GM21786 (cell line): ENCODE measurements at regions not wholly inside any gene's neighbourhood (a gene's known extent, or its start where the extent isn't known, plus 50 kb on each side); places are given as distances from the start of the nearest gene placed in this dataset.

Experiments
- ATAC-seq: cut with Tn5 transposase; IDR thresholded peaks from one replicate; pipeline ENCODE4 v1.9.1; 2021; ENCODE audit not compliant: unreplicated experiment

DNA sequence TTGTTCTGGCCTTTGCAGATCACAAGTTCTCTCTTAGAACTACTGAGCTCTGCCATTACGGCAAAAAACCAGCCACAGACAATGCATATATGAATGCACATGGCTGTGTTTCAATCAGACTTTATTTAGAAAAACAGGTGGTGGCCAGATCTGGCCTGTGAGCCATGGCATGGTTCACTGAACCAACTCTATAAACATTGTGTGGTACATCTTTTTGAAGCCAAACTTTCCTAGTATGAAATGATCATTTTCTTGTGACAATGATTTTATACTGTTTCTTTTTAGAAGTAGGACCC, 65.9 kb upstream of the AMZ2 start:
- ATAC-seq = peak; percentile 55

DNA sequence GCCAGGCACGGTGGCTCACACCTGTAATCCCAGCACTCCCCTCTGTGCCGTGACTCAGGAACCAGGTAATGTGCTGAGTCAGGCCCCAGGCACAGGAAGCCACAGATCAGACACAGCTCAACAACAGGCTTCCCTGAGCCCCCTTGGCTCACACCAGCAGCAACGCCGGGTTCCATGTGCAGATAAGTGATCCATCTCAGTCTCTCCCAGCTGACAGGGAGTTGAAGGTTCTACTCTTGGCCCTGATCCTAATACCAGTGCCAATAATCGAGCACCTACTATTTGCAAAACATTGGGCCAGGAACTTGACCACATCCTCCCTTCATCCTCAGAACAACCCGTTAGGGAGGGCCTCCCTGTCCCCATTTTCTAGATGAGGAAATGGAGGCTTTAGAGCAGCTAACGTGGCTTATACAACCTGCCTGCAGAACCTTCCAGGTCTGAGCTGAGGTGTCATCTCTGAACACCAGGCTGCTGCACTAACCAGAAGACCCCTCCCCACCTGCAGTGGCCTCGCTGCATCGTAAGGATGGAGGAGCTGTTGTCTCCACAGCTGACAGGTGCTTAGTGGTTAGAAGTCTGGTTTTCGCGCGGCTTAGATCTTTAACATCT, 64.8 kb upstream of the AMZ2 start:
- peak; percentile 27 for ATAC-seq

DNA sequence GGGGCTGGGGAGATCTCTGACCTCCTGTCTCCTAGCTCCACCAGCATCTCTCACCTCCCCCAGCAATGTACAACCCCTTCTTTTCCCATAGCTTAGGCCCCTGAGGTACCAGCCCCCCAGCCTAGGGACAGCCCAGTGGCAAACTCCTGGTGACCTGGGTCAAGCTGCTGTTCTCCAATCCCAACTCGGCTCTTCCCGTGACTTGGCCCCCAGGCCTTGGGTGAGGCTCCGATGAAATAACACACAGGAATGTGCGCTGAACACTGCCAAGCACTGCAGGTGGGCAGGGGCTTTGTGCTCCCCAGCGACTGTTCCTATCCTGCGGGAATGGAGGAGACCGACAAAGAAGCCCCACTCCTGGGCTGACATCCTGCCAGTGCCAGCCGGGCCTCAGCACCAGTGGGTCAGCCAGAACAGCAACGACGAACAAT, 63.7 kb upstream of the AMZ2 start:
- no peak for ATAC-seq

DNA sequence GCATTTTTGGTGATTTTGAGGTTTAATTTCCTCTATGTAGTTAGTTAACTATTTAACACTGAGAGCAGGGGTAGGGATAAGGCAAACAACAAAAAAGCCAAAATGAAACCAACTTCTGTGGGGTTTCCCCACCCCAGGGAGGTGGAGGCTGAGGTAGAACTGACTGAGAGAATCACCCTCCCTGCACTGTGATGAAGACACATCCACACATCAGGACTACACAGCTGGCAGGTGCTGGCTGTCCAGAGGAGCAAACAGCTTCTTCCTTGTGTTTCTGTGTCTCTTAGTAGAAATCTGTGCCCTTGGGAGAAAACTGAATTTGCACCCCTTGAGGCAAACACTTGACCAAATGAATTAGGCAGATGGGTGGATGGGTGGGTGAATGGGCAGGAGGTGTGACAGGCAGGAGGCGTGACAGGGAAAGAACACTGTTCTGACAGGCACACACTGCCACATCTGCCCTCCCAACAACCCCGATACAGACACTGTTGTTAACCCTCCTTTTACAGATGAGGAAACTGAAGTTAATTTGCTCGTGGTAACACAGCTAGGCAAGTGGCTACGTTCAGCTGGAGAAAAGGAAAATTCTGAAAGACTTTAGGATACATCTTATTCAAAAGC, 62.9 kb upstream of the AMZ2 start:
- ATAC-seq = peak; percentile 52

DNA sequence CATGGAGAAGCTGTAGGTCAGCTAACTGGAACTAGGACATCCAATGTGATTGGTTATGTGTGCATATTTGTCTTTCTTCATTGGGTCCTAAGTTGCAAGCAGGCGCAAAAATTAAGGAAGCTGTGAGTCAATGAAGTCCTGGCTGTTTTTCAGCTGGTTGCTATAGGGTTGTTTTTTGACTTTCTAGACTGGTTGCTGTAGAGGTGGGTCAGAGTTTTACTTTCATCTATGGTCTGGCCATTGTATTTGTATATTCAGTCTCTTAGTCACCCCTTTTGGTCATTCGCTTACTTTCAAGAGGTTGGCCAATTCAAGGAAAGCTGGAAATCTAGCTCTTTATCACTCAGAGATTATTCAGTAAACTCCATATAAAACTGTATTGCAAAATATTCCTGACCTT, 62.0 kb upstream of the AMZ2 start:
- no peak for ATAC-seq

DNA sequence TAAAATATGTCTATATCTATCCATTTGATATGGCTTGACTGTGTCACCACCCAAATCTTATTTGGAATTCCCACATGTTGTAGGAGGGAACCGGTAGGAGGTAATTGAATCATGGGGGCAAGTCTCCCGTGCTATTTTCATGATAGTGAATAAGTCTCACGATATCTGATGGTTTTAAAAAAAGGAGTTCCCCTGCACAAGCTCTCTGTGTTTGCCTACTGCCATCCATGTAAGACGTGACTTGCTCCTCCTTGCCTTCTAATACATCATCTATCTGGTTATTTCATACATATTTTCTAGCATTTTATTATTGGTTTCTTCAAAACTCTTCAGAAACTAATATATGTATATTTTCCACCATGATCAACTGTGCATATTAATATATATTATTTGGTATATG, 57.3 kb upstream of the AMZ2 start:
- ATAC-seq = no peak

DNA sequence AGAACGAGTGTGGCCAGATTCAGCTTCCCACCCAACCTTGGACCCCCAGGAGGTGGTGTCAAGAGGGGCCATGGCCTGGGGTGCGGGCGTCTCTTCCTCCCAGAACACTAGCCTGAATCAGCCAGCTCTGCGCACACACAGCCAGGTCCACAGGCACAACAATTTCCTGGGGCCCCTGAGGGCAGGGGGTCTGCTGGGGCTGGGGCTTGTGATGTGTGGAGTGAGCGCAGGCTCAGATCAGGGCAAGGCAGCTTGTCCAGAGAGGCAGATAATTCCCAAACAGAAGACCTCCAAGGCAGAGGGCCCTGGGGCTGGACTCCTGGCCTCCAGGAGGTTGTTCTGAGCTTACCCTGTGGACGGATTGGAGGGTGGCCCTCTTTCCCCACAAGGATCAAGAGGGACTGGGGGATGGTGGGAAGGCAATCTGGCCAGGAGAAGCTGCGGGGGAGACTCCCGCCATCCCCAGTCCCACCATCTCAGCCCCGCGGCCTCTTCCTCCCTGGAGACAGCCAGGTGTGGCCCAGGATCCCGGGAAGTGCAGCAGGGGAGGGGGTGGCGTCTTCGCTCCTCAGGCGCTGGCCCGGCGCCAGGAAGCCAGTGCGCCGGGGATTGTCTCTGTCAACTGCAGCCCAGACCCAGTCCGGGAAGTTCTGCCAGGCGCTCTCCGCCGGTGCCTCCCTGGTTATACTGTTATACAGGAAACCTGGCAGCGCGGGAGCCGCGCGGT, 52.0 kb upstream of the AMZ2 start:
- no peak for ATAC-seq

DNA sequence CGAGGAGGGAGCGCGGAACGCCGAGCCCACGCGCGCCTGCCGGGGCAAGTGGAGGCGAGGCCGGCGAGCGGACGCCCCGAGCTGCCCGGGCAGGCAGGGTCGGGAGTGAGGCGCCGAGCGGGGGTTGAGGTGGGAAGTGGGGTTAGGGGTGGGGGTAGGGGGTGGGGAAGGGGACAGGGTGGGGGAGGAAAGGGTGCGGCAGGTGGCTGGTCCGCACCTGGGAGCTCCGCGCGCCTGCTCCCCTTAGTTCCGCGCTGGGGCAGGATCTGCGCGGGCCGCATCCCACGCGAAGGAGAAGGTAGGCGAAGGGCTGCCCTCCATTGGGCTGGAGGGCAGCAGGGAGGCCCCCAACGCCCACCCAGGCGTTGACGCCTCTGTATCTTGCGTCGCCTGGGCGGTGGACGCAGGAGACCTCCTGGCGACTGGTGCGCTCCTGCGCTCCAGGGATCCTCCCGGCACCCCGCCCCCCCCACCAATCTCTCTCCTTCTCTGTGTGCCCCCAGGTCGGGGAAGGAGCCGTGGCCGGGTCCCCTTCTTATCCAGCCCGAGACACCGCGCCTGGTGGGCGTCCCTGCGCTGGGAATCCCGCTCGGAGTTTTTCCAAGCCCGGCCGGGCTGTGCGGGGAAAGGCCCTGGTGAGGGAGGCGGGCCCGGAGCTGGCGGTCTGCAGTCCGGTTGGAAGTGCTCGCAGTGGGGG, 51.3 kb upstream of the AMZ2 start:
- ATAC-seq = no peak

DNA sequence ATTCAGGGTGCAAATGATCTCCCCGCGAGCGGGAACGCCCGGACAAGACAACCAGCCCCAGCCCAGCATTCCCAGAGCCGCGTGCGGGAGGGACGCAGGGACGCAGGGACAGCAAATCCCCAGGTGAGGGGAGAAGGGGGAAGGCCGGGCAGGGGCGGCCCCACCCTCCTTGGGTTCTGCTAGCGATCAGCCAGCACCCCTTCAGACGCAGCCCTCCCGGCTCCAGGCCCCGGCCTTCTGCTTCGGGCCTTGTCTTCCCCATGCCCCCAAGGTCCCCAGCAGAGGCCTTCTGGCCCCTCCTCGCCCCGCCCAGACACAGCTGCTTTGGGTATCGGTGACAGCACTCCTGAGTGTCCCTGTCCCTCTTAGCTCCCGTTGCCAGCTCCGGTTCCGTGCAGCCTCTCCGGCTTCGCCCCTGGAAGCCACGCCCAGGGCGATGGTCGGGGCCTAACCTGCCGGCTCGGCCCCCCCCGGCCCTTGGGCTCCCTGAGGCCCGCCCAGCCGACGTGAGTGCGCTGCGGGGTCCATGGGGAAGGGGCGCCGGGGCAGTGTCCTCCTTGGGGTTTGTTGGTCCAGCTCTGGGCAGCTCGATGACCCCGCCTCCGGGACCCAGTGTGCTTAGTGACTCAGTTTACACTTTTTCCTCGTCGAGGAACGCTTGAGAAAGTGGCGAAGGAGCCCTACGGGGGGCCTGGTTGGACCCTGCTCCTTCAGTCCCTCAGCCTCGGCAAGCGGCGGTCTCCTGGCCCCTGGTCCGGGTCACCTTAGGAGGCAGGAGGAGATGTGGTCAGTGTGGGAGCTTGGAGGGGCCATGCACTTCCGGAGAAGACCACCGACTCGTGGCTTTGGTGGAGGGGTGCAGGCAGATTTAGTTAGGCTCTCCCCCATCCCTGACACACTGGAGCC, 50.5 kb upstream of the AMZ2 start:
- no peak for ATAC-seq

DNA sequence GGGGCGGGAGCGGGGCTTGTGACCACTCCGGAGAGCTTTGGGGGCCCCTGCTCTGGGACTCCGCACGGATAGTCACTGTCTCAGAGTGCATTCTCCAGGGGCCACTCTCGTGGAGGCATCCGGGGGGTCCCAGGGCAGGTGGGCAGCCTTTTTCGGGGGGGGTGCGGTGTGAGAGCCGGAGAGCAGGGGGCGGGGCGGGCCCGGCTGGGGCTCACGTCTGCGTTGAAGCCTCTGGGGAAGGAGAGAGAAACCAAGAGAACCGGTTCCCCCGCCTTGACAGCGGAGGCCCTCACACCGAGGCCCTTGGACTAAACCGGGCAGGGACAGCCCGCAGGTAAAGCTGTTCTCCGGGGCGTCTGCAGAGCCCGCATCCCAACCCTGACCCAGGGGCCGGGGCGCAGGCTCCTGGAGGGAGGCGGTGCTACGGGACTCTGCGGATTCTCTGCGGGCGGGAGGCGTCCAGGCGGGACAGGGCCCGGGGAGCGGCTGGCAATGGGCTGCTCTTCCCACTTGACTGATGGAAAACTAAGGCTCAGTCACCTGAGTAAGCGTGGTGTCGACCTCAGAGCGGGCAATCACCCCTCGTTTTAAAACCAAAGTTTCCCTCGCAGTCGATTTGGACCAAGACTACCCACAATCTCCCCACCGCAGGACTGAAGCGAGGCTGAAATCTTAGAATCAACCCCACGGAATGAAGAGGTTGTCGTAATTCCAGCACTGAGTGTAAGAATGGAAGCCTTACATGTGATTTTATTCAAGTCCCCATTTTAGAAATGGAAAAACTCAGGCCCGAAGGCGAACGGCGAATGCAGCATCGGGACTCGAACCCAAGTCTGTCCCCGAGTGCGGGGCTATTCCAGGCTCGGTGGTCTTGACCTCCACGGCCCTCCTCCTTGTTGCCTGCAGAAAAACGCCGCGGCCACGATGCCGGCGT, 49.6 kb upstream of the AMZ2 start:
- ATAC-seq = no peak
